Activated naive CD4-positive, alpha-beta T cell treated with Interleukin-2 at 50 U/mL for 16 hours (primary cell): ENCODE measurements at regions not wholly inside any gene's neighbourhood (a gene's known extent, or its start where the extent isn't known, plus 50 kb on each side); places are given as distances from the start of the nearest gene placed in this dataset.
"Not testable (repeated sequence)": the region's sequence is repeated elsewhere in the genome, so short reads cannot be mapped to it uniquely, and the experiment has no call there.

Source experiments
- DNase-seq: peaks from one replicate; pipeline ENCODE4 v3.0.0-alpha.2; 2020

GRCh38 chr13:70613295-70613694 lies 505.0 kb upstream of the KLHL1 start:
- no peak for DNase-seq

- no peak for DNase-seq
These were observed 504.6 kb upstream of the KLHL1 start for GRCh38 chr13:70612881-70613280.

GRCh38 chr13:70604448-70604847 lies 496.2 kb upstream of the KLHL1 start:
- no peak for DNase-seq

GRCh38 chr13:70593716-70594115 lies 485.5 kb upstream of the KLHL1 start:
- DNase-seq, result no peak

GRCh38 chr13:70585109-70585508 lies 476.9 kb upstream of the KLHL1 start:
- no peak for DNase-seq

GRCh38 chr13:70580825-70581224 lies 472.6 kb upstream of the KLHL1 start:
- no peak for DNase-seq

- no peak for DNase-seq
These were observed 471.7 kb upstream of the KLHL1 start for GRCh38 chr13:70579941-70580340.

- no peak for DNase-seq
These were observed 463.0 kb upstream of the KLHL1 start for GRCh38 chr13:70571221-70571620.

GRCh38 chr13:70568571-70568970 lies 460.3 kb upstream of the KLHL1 start:
- DNase-seq, result no peak

- DNase-seq, result no peak
These were observed 436.5 kb upstream of the KLHL1 start for GRCh38 chr13:70544706-70545105.

- no peak for DNase-seq
These were observed 433.2 kb upstream of the KLHL1 start for GRCh38 chr13:70541451-70541850.

- DNase-seq, result no peak
These were observed 426.2 kb upstream of the KLHL1 start for GRCh38 chr13:70534466-70534865.

- no peak for DNase-seq
These were observed 421.4 kb upstream of the KLHL1 start for GRCh38 chr13:70529652-70530051.

GRCh38 chr13:70527599-70527998 lies 419.3 kb upstream of the KLHL1 start:
- no peak for DNase-seq

- no peak for DNase-seq
These were observed 415.4 kb upstream of the KLHL1 start for GRCh38 chr13:70523622-70524021.

GRCh38 chr13:70520275-70521036 lies 412.2 kb upstream of the KLHL1 start:
- DNase-seq, result no peak

- DNase-seq, result no peak
These were observed 409.8 kb upstream of the KLHL1 start for GRCh38 chr13:70518081-70518480.

- DNase-seq, result no peak
These were observed 408.0 kb upstream of the KLHL1 start for GRCh38 chr13:70516226-70516625.

GRCh38 chr13:70511861-70512417 lies 403.7 kb upstream of the KLHL1 start:
- not testable (repeated sequence) for DNase-seq

- DNase-seq, result no peak
These were observed 397.6 kb upstream of the KLHL1 start for GRCh38 chr13:70505809-70506208.

GRCh38 chr13:70502944-70503343 lies 394.7 kb upstream of the KLHL1 start:
- no peak for DNase-seq

- DNase-seq, result no peak
These were observed 382.2 kb upstream of the KLHL1 start for GRCh38 chr13:70490320-70490935.

GRCh38 chr13:70484931-70485330 lies 376.7 kb upstream of the KLHL1 start:
- no peak for DNase-seq

- no peak for DNase-seq
These were observed 375.5 kb upstream of the KLHL1 start for GRCh38 chr13:70483599-70484276.
